H1 (cell line): ENCODE measurements at regions not wholly inside any gene's neighbourhood (a gene's known extent, or its start where the extent isn't known, plus 50 kb on each side); places are given as distances from the start of the nearest gene placed in this dataset.
"Not testable (repeated sequence)": the region's sequence is repeated elsewhere in the genome, so short reads cannot be mapped to it uniquely, and the experiment has no call there.

Experiments
- CTCF ChIA-PET: fragments of 300-600 bp; sonication (Branson Sonifier 250); formaldehyde crosslinking; loops from one replicate; lab custom pipeline; 2021; ENCODE audit not compliant: partially characterized antibody; lab: Charles Lee
- POLR2A ChIA-PET: fragments of 300-600 bp; sonication (Branson Sonifier 250); formaldehyde crosslinking; loops from one replicate; lab custom pipeline; 2021; ENCODE audit warnings: inconsistent platforms; ENCODE audit not compliant: partially characterized antibody; lab: Charles Lee
- DNase-seq, 2 experiments: peaks; one replicate each; pipeline versions ENCODE4 v3.0.0 to v3.0.0-alpha.2; 2010 to 2022; ENCODE audit warnings: low spot score in 2 of 2, low read depth in 1 of 2, mixed read lengths in 1 of 2
- FAIRE-seq: peaks from 2 replicates; lab custom pipeline; 2011; peaks lifted over from hg19 to GRCh38; lab: Jason Lieb, UNC
- H2AFZ ChIP-seq: 2 replicates; pipeline ENCODE4 v1.8.1; 2012; ENCODE audit warnings: low read length, inconsistent platforms
- H2AK5ac ChIP-seq: 2 replicates; pipeline ENCODE4 v1.6.1; 2013; ENCODE audit warnings: low read depth, low read length
- H2BK120ac ChIP-seq: replicated peaks from 2 replicates; pipeline ENCODE3; 2013; ENCODE audit warnings: low read depth, low read length, inconsistent platforms
- H2BK12ac ChIP-seq: 2 replicates; pipeline ENCODE4 v1.6.1; 2013; ENCODE audit warnings: low read depth, low read length
- H2BK15ac ChIP-seq: 2 replicates; pipeline ENCODE4 v1.6.1; 2013; ENCODE audit warnings: low read length
- H2BK20ac ChIP-seq: 2 replicates; pipeline ENCODE4 v1.6.1; 2013; ENCODE audit warnings: low read length
- H2BK5ac ChIP-seq: 2 replicates; pipeline ENCODE4 v1.6.1; 2013; ENCODE audit warnings: low read depth, low read length
- H3K14ac ChIP-seq: 2 replicates; pipeline ENCODE4 v1.6.1; 2013; ENCODE audit warnings: inconsistent platforms; ENCODE audit not compliant: insufficient read length
- H3K18ac ChIP-seq: 2 replicates; pipeline ENCODE4 v1.6.1; 2013; ENCODE audit warnings: low read length; ENCODE audit errors: extremely low read depth
- H3K23ac ChIP-seq: 2 replicates; pipeline ENCODE4 v1.6.1; 2013; ENCODE audit warnings: inconsistent platforms; ENCODE audit not compliant: insufficient read length
- H3K23me2 ChIP-seq: 2 replicates; pipeline ENCODE4 v1.6.1; 2013; ENCODE audit warnings: low read depth, low read length
- H3K27ac ChIP-seq: 2 replicates; pipeline ENCODE4 v1.6.1; 2011; ENCODE audit warnings: low read depth, low read length, inconsistent platforms
- H3K27me3 ChIP-seq, 4 experiments: replicated peaks in 1 of 4; 1 replicate in 1 of 4; 2 replicates in 3 of 4; pipeline versions ENCODE4 v1.6.1 to v1.8.1; 2011 to 2013; ENCODE audit warnings: low read length in 3 of 4, mild to moderate bottlenecking in 3 of 4, inconsistent platforms in 2 of 4, mixed read lengths in 2 of 4, moderate library complexity in 1 of 4; ENCODE audit not compliant: control insufficient read depth in 3 of 4, insufficient read depth in 3 of 4; ENCODE audit errors: extremely low read depth in 1 of 4
- H3K36me3 ChIP-seq, 4 experiments: 2 replicates each; pipeline versions ENCODE4 v1.6.1 to v1.8.1; 2011 to 2013; ENCODE audit warnings: mild to moderate bottlenecking in 4 of 4, low read length in 3 of 4, moderate library complexity in 2 of 4, control low read depth in 1 of 4, inconsistent platforms in 1 of 4; ENCODE audit not compliant: insufficient read depth in 4 of 4, control insufficient read depth in 2 of 4
- H3K4ac ChIP-seq: replicated peaks from 2 replicates; pipeline ENCODE3; 2013; ENCODE audit warnings: low read length, low read depth, mixed read lengths, inconsistent platforms; ENCODE audit not compliant: insufficient read length
- H3K4me1 ChIP-seq, 4 experiments: replicated peaks in 1 of 4; 1 replicate in 1 of 4; 2 replicates in 3 of 4; pipeline versions ENCODE4 v1.6.1 to v1.8.1; 2011 to 2013; ENCODE audit warnings: low read length in 3 of 4, inconsistent platforms in 2 of 4, mixed read lengths in 1 of 4; ENCODE audit not compliant: insufficient read depth in 4 of 4, control insufficient read depth in 3 of 4
- H3K4me2 ChIP-seq, 2 experiments: 2 replicates each; pipeline versions ENCODE4 v1.6.1 to v1.8.1; 2011 to 2013; ENCODE audit warnings: low read depth in 2 of 2, low read length in 2 of 2, control low read depth in 1 of 2, inconsistent platforms in 1 of 2, mild to moderate bottlenecking in 1 of 2; ENCODE audit not compliant: insufficient read depth in 1 of 2
- H3K4me3 ChIP-seq, 4 experiments: fragments of 200-600, 300-600 bp in 1 of 4; sonication (generic), shearing (Covaris generic), sonication (Bioruptor Twin) in 1 of 4; 2 replicates each; pipeline versions ENCODE4 v1.5.1 to v1.8.1; 2011 to 2016; ENCODE audit warnings: low read length in 4 of 4, low read depth in 3 of 4, control low read depth in 2 of 4, inconsistent platforms in 2 of 4, mild to moderate bottlenecking in 2 of 4, mixed read lengths in 1 of 4, moderate library complexity in 1 of 4; ENCODE audit not compliant: insufficient read depth in 2 of 4; ENCODE audit errors: extremely low read depth in 1 of 4
- H3K56ac ChIP-seq: replicated peaks from 2 replicates; pipeline ENCODE3; 2013; ENCODE audit warnings: low read depth, mild to moderate bottlenecking, mixed read lengths, low read length, inconsistent platforms; ENCODE audit not compliant: insufficient read length
- H3K79me1 ChIP-seq: 2 replicates; pipeline ENCODE4 v1.6.1; 2013; ENCODE audit warnings: low read depth, low read length, control low read depth
- H3K79me2 ChIP-seq, 2 experiments: 2 replicates each; pipeline versions ENCODE4 v1.6.1 to v1.8.1; 2012 to 2013; ENCODE audit warnings: low read length in 2 of 2, mild to moderate bottlenecking in 2 of 2, inconsistent platforms in 1 of 2; ENCODE audit not compliant: insufficient read depth in 2 of 2, control insufficient read depth in 1 of 2
- H3K9ac ChIP-seq, 4 experiments: replicated peaks in 1 of 4; 1 replicate in 1 of 4; 2 replicates in 3 of 4; pipeline versions ENCODE4 v1.6.1 to v1.8.1; 2011 to 2013; ENCODE audit warnings: low read depth in 3 of 4, low read length in 3 of 4, control low read depth in 2 of 4, mild to moderate bottlenecking in 2 of 4, moderate library complexity in 2 of 4, inconsistent platforms in 1 of 4; ENCODE audit errors: extremely low read depth in 1 of 4
- H3K9me3 ChIP-seq, 2 experiments: 2 replicates each; pipeline versions ENCODE4 v1.6.1 to v1.8.1; 2012 to 2013; ENCODE audit warnings: mild to moderate bottlenecking in 2 of 2, moderate library complexity in 2 of 2, control low read depth in 1 of 2, inconsistent platforms in 1 of 2, low read depth in 1 of 2, low read length in 1 of 2, mixed read lengths in 1 of 2; ENCODE audit not compliant: insufficient read depth in 2 of 2
- H4K20me1 ChIP-seq, 2 experiments: replicated peaks in 1 of 2; 2 replicates each; pipeline versions ENCODE3 to v1.8.1; 2011 to 2013; ENCODE audit warnings: inconsistent platforms in 2 of 2, low read length in 2 of 2, mild to moderate bottlenecking in 1 of 2; ENCODE audit not compliant: insufficient read depth in 2 of 2, control insufficient read depth in 1 of 2
- H4K5ac ChIP-seq: 2 replicates; pipeline ENCODE4 v1.6.1; 2013; ENCODE audit warnings: low read length, low read depth, mixed read lengths, inconsistent platforms; ENCODE audit not compliant: insufficient read length
- H4K8ac ChIP-seq: 2 replicates; pipeline ENCODE4 v1.8.0; 2013; ENCODE audit warnings: mild to moderate bottlenecking, moderate library complexity, low read length, inconsistent platforms; ENCODE audit not compliant: insufficient read depth; ENCODE audit errors: extremely low read depth
- H4K91ac ChIP-seq: replicated peaks from 2 replicates; pipeline ENCODE3; 2013; ENCODE audit warnings: low read length, mixed read lengths, inconsistent platforms; ENCODE audit not compliant: insufficient read length
- WGBS, 2 experiments: shearing (Covaris generic) in 1 of 2; methylation state at CpG; one replicate each; pipeline versions ENCODE4 v1.1.6 to v1.1.7; 2013 to 2015; ENCODE audit warnings: low lambda C conversion rate in 2 of 2, mixed read lengths in 2 of 2, inconsistent platforms in 1 of 2, low coverage in 1 of 2, missing lambda C conversion rate in 1 of 2; ENCODE audit not compliant: insufficient replicate concordance in 2 of 2, insufficient coverage in 1 of 2, insufficient read length in 1 of 2; ENCODE audit errors: extremely low coverage in 1 of 2, missing lambda C conversion rate in 1 of 2; 5-methylcytosine and 5-hydroxymethylcytosine counted together

DNA sequence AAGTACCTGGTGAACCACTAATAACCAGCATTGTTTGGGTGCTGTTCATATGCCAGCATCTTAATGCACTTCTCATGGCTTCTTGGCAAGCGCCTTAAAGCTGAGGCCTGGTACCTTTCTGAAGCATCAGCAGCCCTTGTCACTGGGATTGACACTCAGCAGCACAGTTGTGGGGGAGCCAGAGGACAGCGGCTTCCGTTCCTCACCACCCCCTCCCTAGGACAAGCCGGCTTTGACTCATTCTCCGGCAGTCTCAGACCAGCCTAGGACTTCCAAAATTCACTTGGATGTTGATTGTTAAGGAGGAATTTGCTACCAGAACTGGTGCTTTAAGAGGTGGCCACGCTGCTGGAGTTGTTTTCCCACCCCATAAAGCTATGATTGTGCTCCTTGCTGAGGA lies 64.7 kb upstream of the MTLN start:
- H4K5ac ChIP-seq, H2AFZ ChIP-seq, POLR2A ChIA-PET, H2BK15ac ChIP-seq, H3K9me3 ChIP-seq, H3K27ac ChIP-seq, H2BK5ac ChIP-seq, H3K4ac ChIP-seq, H3K18ac ChIP-seq, H3K27me3 ChIP-seq, H3K9ac ChIP-seq, H2AK5ac ChIP-seq, H4K91ac ChIP-seq, H3K36me3 ChIP-seq, H3K23me2 ChIP-seq, H3K56ac ChIP-seq, FAIRE-seq, H3K79me1 ChIP-seq, H4K20me1 ChIP-seq, H4K8ac ChIP-seq, H3K14ac ChIP-seq, H3K4me2 ChIP-seq, H2BK20ac ChIP-seq, CTCF ChIA-PET, DNase-seq, H3K23ac ChIP-seq, H2BK120ac ChIP-seq, H3K4me1 ChIP-seq, H3K79me2 ChIP-seq, H3K4me3 ChIP-seq, H2BK12ac ChIP-seq: not testable (repeated sequence)
- WGBS, 2 experiments, result no CpG with 5 or more reads among the region's 6 CpGs

DNA sequence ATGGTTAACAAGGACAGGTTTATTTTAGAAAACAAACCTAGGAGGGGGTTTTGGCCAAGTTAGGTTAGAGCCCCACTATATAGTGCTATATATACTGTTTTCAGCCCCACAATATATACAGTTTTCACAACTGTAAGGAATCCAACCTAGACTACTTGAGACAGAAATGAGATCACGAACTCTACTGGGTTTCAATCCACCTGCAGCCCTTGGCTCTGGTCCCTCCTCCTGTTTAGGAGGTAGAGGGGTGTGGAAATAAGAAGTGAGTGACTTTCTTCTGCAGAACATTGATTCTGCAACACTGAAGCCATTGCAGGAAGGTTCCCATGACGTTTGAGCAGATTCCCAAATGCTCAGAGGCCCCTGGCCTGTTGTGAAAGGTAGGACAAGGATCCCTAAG lies 63.7 kb upstream of the MTLN start:
- H3K27me3 ChIP-seq, H3K18ac ChIP-seq, FAIRE-seq, H3K56ac ChIP-seq, H4K8ac ChIP-seq, H2AK5ac ChIP-seq, POLR2A ChIA-PET, H2AFZ ChIP-seq, H4K20me1 ChIP-seq, H3K23me2 ChIP-seq, H2BK12ac ChIP-seq, H2BK20ac ChIP-seq, H3K79me2 ChIP-seq, H4K5ac ChIP-seq, H3K4me1 ChIP-seq, H3K9ac ChIP-seq, H4K91ac ChIP-seq, CTCF ChIA-PET, H2BK15ac ChIP-seq, H2BK5ac ChIP-seq, H2BK120ac ChIP-seq, DNase-seq, H3K4ac ChIP-seq, H3K27ac ChIP-seq, H3K23ac ChIP-seq, H3K4me2 ChIP-seq, H3K4me3 ChIP-seq, H3K14ac ChIP-seq, H3K9me3 ChIP-seq, H3K79me1 ChIP-seq, H3K36me3 ChIP-seq: not testable (repeated sequence)
- WGBS, 2 experiments, result no CpG with 5 or more reads among the region's 2 CpGs
